Activated CD8-positive, alpha-beta memory T cell treated with anti-CD3 and anti-CD28 coated beads, Interleukin-2, amount 50 U/mL, for 48 hours (primary cell): ENCODE measurements at regions not wholly inside any gene's neighbourhood (a gene's known extent, or its start where the extent isn't known, plus 50 kb on each side); places are given as distances from the start of the nearest gene placed in this dataset.

ENCODE experiments used
- DNase-seq: peaks from one replicate; pipeline ENCODE4 v3.0.0-alpha.2; 2020

- no peak for DNase-seq
Observed at GRCh38 chr3:182668541-182668940, 124.8 kb upstream of the ATP11B start.

DNA sequence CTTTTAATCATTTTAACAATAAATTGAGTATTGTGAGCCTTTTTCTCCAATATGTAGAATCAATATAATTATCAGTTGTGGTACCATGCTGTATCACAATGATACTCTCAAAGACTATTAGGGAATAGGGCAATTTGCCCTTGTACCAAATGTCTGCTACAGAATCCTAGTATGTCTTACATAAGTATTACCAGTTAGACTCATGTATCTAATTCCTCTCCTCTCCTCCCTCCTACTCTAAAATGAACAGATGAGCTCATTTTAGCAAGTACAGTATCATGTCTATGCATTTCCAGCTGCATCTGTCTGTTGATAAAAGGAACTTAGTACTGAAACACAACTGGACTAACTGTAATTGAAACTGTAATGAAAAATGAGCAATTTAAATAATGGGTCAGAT is 124.3 kb upstream of the ATP11B start:
- no peak for DNase-seq

DNA sequence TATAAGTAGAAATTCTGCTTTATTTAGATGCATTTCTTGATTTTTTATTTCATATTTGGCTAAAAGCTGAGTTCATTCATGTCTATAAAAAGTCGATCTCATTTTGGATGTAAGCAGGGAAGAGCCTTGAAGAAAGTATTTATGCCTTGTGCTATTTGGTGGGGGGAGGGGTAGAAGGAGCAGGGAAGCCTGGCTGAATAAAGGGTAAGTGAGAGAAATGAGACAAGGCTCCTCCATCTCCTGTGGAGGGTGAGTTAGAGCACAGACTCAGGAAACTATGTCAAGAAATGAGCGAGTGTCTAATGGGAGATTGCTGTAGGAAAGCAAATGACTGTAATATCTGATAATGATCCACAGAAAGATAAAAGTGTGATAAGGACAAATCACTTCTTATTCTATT is 121.8 kb upstream of the ATP11B start:
- DNase-seq: no peak

DNA sequence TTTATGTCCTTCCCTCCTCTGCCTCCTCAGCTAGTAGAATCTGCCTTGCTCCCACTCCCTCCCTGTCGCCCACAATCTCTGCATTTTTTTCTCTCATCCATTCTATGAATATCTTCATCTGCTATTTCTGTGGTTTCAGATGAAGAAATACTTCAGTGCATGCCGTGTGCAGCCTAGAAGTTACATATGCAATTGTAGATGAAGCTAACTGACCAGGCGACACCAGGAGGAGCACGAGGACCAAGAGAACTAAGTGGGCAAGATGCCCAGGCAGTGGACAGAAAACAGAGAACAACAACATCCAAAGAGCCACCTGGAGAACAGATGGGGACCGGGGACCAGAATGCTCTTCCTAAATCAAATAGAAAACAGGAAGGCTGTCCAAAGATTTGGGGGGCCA is 121.4 kb upstream of the ATP11B start:
- DNase-seq: no peak

- DNase-seq: no peak
Observed at GRCh38 chr3:182673336-182673735, 120.0 kb upstream of the ATP11B start.

GRCh38 chr3:182682263-182683241 is 110.8 kb upstream of the ATP11B start:
- DNase-seq: peak; percentile 84

DNA sequence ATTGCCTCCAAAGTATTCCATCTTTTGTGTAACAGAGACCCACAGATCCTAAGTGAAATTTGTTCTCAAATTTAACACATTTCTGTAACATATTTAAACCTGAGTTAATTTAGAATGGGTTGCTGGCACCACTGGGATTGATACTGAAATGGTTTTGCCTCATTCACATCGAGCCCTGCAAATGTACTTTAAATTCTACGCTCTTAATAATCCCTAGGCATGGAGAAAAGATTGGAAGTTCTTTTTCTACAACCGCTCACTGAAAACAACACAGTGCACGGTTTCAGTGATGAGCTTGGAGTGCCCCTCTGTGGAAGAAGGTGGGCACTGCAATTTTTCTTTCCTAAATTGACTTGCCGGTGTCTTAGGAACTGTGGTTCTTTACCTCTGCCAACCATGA is 109.9 kb upstream of the ATP11B start:
- DNase-seq: peak; percentile 70

- DNase-seq: no peak
Observed at GRCh38 chr3:182683858-182684257, 109.4 kb upstream of the ATP11B start.

GRCh38 chr3:182686033-182686886 is 107.0 kb upstream of the ATP11B start:
- no peak for DNase-seq

- DNase-seq: no peak
Observed at GRCh38 chr3:182690172-182690571, 103.1 kb upstream of the ATP11B start.

DNA sequence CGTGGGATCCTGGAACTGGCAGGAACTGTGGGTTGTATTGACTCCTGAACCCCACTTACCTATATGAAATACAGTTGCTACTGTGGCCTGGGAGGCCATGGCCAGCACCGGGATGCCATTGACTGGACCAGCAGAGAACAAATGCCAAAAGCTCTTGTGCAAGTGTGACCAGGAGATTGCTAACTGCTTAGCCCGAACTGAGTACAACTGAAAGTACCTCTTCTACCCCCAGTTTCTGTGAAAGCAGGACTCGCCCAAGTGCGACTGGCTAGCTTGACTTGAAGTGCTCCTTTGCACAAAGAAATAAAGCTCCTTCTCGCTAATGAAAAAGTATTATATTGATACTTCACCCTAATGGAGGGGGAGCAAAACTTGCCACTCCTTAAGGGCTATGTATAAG is 101.3 kb upstream of the ATP11B start:
- DNase-seq: no peak

DNA sequence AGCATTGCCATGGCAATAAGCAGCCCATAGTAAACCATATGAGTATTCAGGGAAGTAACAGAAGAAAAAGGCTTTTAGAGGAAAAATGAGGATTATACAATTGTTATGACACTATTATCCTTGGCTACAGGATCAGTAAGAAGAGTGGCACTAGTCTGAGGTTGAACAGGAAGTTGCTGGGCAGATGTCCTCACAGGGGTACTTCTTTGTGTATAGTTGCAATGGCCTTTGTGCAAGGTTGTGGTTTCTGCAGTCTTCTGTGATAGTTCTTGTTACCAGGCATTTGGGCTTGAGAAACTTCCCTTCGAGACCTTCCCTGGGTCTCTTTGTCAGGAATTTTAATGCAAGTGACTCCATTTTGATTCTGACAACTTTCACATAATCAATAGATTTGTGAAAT is 100.6 kb upstream of the ATP11B start:
- DNase-seq: no peak

GRCh38 chr3:182693723-182694122 is 99.6 kb upstream of the ATP11B start:
- no peak for DNase-seq

GRCh38 chr3:182696916-182697315 is 96.4 kb upstream of the ATP11B start:
- no peak for DNase-seq

- no peak for DNase-seq
Observed at GRCh38 chr3:182697345-182697919, 95.9 kb upstream of the ATP11B start.

DNA sequence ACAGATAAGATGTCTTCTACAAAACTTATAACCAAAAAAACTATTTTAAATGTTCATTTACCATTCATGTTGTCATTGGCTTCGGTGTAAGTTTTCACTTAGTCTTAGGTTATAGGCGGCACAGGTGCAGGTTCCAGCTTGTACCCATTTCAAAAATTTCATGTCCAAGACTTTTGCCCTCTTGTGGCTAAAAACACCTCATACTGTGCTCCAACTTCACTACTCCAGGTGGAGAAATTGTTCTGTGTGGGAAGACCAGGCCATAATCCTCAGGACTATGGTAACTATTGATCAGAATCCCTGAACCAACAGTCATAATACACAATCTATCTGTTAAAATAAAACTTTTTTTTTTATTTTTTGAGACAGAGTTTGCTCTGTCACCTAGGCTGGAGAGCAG is 95.2 kb upstream of the ATP11B start:
- no peak for DNase-seq

DNA sequence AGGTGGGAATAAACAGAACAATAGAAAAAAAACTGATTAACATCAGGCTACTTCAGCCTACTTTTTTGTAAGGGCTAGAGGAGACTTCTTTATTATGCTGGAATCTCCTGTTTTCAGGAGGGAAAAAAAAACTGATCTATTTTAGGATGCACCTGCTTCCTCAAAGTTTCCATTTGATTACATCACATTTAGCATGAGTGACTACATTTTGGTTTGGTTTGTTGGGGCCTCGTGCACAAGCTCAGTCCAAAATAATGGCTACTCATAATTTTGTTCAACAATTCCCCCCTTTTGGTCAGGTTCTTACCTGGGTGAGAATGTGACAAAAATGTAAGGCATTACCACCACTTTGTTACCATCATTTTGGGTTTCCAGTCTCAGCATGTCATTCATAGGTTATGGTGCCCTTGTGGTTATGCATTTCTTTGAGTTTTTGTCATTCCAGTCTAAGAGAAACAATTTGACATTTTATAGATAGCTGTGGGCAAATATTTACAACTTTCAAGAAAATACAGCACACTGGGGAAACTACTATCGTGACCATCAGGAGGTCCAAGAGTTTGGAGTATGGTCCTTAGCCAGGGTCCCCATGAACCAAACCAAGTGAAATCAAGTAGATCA is 93.6 kb upstream of the ATP11B start:
- no peak for DNase-seq

- DNase-seq: no peak
Observed at GRCh38 chr3:182702216-182702615, 91.1 kb upstream of the ATP11B start.

DNA sequence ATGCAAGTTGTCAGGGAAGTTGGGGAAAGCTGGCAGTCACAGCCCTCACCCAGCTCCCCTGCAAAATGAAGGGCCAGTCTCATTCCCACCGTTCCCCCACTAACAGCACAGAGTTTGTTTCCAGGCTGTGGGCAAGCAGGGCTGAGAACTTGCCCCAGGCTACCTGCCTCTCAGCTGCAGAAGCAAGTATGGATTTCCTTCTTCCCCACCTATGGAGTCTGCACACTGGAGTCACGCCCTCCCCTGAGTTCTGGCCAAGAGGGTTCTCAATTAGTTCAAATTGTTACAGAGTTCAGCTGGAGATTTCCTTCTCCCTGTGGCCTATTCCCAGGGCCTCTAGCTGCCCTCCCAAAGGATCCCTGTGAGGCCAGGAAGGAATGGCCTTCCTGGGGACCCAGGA is 90.1 kb upstream of the ATP11B start:
- DNase-seq: no peak

DNA sequence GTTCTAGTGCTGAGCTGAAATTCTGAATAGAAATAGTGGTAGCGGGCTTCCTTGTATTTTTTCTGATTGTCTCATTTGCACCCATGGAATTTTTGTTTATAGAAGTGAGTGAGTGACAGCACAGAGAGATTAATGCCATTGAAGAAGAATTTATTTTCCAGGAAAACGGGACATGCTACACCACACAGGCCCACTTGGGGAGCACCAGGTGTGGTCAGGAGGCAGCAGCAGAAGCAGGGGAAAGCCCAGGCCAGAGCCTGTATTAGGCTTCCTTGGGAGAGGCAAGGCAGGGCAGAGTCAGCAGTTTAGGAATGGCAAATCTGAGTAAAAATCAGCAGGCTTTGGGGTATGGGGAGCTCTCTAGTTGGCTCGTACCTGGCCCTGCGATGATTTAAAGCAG is 88.4 kb upstream of the ATP11B start:
- no peak for DNase-seq

GRCh38 chr3:182708810-182709209 is 84.5 kb upstream of the ATP11B start:
- DNase-seq: no peak

- no peak for DNase-seq
Observed at GRCh38 chr3:182709306-182709705, 84.0 kb upstream of the ATP11B start.

DNA sequence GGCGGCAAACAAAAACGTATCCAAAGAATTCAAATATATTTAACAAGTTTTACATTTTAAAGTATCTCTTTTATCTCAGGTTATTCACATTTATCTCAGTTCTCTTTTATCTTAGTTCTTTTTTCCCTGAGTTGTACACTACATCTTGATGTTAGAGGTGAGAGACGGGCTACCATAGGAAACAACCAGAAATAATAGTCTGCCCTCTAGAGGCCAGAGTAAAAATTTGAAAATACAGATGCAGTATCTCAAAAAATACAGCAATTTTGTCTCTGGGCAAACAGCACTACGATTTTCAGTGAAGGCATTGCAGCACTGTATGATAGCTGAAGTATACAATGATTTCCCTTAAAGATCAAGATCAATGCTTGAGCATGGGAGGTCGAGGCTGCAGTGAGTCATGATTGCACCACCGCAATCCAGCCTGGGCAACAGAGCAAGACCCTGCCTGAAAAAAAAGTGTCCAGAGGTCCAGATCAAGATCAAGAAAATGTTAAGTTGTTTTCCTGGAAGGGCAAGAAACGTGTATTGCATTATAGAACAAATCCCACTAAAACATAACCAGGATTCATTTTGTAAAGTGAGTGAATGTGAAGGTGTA is 82.6 kb upstream of the ATP11B start:
- no peak for DNase-seq
